Gastrocnemius medialis (tissue), 4 donors: ENCODE measurements at regions not wholly inside any gene's neighbourhood (a gene's known extent, or its start where the extent isn't known, plus 50 kb on each side); places are given as distances from the start of the nearest gene placed in this dataset.

ENCODE experiments used
- CTCF ChIP-seq, 5 experiments: fragments of 450-650 bp in 3 of 5; fragments of 200-600 bp in 2 of 5; sonication (generic) in 2 of 5; IDR thresholded peaks in 4 of 5; conservative IDR thresholded peaks in 1 of 5; 1 replicate in 4 of 5; 2 replicates in 1 of 5; pipeline ENCODE4 v1.5.1; 2016 to 2019; ENCODE audit warnings: antibody characterized with exemption in 5 of 5, mild to moderate bottlenecking in 3 of 5, moderate library complexity in 3 of 5
- POLR2A ChIP-seq, 2 donors: fragments of 450-650 bp; IDR thresholded peaks; one replicate each; pipeline ENCODE4 v1.6.1; 2017; ENCODE audit warnings: antibody characterized with exemption in 2 of 2, mild to moderate bottlenecking in 2 of 2, moderate library complexity in 2 of 2

- TF ChIP-seq POLR2A (IDR thresholded peaks at IDR 0.05) (no peak), CTCF (IDR thresholded peaks at IDR 0.05 in 4 of 5, conservative IDR thresholded peaks at IDR 0.05 in 1 of 5) (no peak)
These were observed 59.4 kb upstream of the SIX2 start for GRCh38 chr2:45068571-45069140.
